ENCODE measurements at regions not wholly inside any gene's neighbourhood (a gene's known extent, or its start where the extent isn't known, plus 50 kb on each side); places are given as distances from the start of the nearest gene placed in this dataset.

DNA sequence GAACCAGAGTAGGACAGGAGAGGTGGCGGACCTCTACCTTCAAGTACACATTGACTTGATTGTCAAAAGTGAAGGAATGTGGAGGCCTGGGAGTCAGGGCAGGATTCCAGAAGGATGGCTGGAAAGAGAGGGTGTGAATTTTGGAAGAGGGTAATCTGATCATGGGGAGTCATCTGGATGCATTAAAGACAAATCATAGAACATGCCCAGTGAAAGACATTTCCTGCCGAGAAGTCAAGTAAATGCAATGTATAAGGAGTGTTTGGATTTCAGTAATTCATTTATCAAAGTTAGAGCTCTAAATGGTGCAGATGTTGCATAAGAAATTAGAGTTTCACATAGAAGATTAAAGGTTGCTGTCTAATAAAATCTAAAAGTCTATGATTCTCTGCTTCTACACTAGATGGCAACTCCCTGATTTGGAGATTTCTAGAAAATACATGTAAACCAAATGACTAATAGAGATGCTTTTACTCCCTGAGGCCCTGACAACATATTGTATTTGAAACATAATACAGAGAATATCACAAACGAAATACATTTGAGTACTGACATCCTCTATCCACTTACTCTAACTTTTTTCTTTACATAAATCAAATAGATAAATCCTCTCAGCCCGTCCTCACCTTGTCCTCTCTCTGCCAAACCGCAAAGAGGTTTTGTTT is 91.3 kb downstream of the KCNA5 start:
- no peak for TF ChIP-seq CTCF (IDR thresholded peaks at IDR 0.05)
- TF ChIP-seq POLR2AphosphoS5 (IDR thresholded peaks at IDR 0.05) = no peak

All from sigmoid colon (tissue), 4 donors.